ENCODE measurements at regions not wholly inside any gene's neighbourhood (a gene's known extent, or its start where the extent isn't known, plus 50 kb on each side); places are given as distances from the start of the nearest gene placed in this dataset.

DNA sequence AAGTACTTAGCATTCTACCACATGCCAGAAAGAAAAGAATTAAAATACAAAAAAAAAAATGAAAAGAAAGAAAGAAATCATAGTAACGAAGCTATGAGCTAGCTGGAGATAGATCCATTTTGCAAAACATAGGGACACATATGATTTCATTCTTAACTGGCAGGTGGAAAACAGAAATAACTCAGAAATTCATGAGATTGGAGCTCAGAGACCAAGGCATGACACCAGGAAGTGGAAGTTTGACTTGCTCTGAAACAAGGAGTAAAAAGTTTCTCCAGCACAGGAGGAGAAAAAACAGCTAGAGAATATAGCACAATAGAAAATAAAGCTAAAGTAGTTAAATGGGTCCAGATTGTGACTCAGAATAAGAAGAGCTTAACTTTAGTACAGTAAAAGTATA, 278.1 kb downstream of the ZEB2 start:
- no peak for DNase-seq (ENCODE audit: low spot score)

DNA sequence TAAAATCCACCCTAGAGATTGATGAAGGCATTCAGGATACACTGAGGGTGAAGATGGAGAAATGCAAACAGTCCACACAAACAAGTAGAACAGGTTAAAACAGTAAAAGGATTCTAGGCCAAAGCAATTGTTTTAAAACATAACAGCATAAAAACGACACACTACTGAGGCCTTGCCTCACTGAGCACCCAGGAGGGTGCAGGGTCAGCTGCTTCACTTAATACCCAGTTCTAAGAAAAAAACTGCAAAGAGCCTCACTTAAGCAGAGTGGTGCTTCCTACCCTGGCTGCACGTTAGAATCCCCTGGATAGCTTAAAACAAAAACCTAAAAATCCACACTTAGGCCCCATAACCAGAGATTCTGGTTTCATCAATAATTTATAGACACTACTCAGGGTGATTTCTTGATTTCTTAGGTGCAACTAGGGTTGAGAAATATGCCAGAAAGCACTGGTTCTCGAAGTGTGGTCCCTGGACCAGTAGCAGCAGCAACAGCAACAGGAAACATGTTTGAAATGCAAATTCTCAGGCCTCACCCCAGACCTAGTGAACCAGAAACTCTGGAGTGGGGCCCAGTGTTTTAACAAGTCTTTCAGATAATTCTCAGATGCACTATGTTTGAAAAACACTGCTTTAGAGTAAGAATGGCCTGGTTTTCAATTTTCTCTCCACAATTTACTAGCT, 279.1 kb downstream of the ZEB2 start:
- DNase-seq (ENCODE audit: low spot score), result no peak

DNA sequence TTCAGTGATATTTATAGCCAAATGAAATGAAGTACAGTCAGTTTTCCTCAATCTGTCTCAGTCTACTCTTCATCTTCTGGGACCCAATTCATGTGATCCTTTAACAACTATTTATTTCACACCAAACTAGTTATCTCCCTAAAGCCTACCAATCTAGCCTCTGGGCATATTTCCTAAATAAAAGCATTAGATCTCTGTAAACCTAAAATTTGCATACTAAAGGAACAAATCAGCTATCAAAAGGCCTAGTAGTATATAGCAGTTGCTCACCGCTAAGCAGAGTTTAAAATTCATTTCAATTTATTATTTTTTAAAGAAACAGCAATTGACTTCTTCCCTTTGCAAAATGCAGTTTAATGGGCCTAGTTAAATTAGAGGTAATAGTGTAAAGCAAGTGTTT, 280.2 kb downstream of the ZEB2 start:
- DNase-seq (ENCODE audit: low spot score), result no peak

DNA sequence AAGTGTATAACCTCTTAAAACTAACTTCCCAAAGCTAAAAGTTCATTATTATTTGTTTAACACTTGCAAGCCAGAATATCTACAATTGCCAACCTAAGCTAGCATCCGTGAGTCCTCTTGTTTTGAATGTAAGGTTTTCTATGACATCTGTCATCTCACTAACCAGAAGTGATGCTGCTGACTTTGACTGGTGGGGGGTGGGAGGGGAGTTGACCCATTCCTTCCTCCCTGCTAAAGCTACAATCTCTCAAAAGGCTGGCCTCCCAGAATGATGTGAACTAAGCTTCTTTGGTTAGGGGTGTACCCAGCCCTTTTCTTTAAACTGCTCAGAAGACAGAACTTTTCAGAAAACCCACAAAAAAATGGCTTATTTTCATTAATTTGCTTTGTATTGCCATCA, 280.6 kb downstream of the ZEB2 start:
- DNase-seq (ENCODE audit: low spot score), result no peak

DNA sequence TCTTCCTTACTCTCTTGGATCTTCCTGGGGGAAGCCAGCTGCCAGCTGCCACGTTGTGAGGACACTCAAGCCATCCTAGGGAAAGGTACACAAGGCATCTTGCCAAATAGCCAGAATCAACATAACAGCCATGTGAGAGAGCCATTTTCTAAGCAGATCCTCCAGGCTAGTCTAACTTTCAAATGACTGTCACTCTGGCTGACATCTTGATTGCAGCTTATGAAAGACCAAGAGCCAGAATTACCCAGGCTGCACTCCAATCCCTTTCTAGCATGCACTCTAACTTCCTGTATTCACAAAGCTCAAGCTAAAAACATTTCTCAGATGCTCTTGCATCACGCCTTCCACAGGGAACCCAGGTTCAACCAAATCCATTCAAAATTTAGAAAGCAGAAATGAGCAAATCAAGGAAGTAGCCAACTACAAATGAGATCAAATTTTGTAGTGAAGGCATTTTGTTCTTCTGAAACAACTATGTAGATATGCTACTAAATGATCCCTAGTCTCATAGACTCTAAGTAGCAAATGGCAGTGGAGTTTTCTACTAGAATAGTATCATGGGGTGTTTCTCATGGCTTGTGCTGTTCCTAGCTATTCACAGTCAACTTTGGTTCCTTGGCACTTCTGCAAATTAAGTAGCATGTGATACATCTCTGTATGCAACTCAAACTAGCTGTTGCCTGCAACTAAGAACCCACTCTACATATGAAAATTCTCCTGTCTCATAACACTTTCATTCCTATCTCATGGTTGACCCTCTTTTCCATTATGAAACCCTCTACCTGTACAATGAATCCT, 281.9 kb downstream of the ZEB2 start:
- DNase-seq (ENCODE audit: low spot score), result no peak

DNA sequence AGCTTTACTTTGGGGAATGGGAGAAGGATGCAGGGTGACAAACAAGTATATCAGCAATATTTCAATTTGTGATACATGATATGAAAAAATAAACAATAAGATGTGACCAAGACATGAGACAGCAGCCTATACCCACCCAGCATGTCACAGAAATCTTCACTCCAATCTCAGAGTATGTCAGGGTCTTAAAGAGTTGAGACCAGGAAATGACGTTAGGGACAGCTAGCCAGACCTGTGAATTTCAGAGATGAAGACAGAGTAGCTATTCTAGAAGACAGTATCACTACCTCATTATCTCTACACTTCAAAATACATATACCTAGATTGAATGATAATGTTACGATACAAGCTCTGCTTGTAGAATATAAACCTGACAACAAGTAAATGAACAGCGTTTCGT, 282.8 kb downstream of the ZEB2 start:
- no peak for DNase-seq (ENCODE audit: low spot score)

DNA sequence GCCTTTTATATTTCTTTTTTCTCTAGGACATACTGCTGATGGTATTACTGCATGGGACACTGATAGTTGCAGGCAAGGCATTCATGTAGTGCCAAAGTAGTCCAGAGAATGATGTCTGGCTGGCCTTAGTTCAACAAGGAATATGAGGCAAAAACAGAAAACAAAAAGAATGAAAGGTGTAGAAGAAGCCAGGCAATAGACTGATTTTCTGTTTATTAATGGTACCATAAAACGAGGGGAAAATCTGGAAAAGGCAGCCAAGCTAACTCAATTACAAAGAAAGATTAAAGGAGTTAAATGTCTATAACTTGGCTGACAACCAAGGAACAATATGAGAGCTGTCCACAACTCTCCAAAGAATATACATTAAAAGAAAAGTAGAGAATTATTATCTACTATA, 284.9 kb downstream of the ZEB2 start:
- no peak for DNase-seq (ENCODE audit: low spot score)

DNA sequence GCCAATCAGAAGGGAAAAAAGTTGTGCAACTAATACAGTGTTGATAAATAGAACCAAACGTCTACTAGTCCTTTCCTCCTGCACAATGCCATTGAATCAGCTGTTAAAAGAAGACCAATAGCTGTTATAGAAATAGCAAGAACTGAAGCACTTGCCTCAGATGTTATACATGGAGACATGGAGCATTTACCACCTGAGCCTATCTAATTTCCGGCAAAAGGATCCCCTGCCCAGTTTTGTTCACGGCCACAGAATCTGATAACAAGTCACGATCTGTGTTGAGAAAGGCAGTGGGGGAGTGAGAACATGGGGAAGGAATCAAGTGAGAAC, 285.4 kb downstream of the ZEB2 start:
- no peak for DNase-seq (ENCODE audit: low spot score)

DNA sequence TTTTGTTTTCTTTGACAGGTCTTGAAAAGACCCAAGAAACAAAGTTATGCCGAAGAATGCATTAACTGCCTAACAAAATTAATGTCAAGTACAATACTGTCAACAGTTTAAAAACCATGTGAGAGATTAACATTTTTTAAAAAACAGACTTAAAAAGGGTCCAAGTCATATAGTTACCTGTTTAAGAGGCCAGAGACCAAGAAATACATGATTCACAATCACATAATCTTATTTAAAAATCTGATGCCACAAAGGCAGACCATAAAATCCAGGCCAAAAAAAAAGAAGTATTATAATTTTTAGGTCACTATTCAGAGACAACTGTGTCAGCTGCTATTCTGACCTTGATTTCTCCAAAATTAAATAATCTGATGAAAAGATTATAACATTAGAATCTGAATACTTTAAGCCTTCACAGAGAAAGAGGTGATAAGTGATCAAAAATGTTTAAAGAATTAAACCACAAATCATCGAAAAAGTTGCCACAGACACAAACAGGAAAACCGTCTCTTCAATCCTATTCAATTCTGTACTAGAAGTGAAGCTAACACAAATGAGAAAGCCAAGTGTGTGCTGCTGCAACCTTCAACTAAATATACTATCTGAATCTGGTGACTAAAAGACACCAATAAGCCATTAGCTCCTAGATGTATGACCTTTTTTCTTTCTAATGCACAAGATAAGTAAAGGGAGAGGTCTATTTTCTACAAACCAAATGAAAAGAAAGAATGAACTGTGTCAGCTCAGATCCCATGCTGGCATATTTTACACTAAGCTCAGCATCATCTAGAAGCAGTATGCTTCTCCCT, 286.0 kb downstream of the ZEB2 start:
- peak; percentile 26 for DNase-seq (ENCODE audit: low spot score)

DNA sequence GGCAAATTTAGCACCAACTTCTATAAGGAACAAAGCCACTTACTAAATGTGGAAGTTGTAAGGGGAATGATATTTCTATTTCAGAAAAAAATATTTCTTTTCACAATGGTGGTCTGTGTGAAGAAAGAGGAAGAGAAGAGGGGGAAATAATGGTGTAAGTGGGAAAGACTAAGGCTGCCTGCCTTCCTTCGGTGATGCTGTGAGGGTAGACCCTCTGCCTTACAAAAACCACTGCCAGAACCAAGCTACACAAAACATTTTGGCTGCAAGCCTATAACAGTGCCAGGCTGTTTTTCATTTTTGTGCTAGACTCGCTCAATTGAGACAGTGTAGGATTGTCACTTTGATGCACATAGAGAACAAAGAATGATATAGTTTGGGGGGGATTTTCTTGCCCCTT, 286.6 kb downstream of the ZEB2 start:
- DNase-seq (ENCODE audit: low spot score), result no peak

DNA sequence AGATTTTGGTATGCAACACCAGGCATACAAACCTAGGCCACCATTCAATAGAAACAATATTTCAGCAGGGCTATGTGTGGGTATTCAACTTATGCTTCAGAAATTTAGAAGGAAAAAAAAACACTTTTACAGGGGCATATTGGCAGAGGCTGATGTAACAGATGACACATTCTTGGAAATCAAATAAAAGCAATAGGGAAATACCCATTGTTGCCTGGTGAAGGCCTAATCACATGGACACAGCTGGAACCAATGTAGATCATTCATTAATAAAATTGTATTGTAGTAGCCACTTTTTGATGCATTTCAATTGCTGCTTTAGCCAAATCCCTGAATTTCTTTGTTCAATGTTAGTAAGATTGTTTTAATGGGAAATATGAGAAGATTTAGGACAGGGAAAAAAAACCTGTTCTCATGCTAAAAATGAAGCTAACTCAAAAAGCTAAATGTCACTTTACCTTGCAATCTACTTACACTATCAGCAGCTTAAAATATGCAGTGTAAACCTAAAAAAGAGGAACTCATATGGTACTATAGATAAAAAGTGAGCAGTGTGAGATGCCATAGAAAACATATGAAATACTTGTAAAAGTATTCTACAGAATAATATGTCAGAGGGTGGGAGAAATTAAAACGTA, 289.4 kb downstream of the ZEB2 start:
- DNase-seq (ENCODE audit: low spot score), result no peak

DNA sequence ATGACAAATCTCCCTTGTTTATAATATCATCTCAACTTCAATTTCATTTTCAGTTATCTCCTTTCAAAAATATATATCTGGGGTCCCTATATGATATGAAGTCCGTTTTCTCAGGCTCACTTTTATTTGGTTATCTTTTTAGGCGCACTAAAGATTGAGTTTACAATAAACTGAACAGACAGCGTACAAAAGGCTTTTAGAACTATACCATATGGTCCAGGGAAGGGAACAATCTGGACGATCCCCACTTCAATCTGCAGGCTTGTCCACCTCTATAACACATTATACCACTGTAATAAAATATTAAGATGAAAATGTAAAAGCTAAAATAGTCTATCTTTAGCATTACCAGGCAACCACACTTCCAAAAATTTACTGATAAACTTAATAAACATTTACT, 289.9 kb downstream of the ZEB2 start:
- no peak for DNase-seq (ENCODE audit: low spot score)

DNA sequence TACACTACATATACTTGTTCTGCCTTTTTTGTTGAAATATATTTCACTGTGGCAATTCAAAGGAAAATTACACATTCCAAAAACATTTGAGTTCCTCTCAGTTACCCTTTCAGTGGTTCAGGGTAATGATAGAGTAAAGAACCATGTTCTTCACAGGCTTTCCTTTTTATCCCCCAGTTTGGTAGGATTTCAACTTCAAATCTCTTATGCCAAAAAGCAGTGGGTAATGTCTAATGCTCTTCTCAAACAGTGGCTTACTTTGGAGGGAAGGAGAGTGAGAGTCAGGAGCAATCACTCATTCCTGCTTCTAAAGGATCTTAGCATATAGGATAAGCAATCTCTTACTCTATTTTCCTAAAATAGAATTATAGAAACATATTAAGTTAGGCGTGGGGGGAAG, 290.6 kb downstream of the ZEB2 start:
- DNase-seq (ENCODE audit: low spot score), result no peak

DNA sequence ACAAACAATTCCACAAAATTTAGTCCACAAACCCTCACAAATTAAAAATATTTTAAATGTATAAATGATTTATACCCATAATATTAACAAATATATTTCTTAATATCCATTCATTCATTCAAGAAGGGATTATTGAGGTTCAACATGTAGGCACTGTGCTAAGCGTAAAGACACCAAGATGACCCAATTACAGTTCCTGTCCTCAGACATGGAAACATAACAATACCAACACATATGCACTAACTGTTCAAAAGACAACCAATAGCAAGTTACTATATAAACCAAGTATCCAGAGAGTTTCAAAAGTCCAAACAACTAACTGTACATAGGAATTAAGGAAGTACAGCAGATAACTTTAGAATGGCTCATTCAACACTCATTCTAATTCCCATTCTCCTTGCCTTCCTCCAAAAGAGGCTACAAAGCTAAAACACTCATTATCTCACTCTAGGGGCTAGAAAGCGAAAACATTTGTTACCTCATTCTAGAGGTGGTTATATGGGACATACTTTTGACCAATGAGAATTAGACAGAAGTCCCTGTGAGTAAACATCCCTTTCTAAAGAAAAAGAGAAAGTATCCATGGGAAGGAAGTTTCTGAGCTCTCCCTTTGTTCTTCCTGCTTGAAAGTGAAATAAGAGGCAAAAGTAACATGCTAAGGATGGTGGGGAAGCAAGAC, 292.4 kb downstream of the ZEB2 start:
- no peak for DNase-seq (ENCODE audit: low spot score)

DNA sequence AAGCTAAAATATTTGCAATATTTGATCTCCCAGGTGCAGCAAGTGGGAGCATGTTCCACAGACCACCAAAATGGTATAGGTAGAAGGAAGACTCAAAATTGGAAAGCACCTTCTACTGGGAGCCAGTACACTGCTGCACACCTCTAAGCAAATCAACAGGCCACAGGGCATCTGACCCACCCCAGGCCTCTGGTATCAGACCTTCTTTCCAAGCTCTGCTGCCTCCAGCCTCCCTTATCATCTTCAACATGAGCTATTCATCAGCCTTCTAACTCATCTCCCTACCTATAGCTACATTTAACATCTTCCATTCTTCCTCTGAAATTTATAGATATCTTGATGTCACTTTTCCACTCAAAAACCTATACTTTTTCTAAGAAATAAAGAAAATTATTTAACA, 294.8 kb downstream of the ZEB2 start:
- DNase-seq (ENCODE audit: low spot score), result no peak

DNA sequence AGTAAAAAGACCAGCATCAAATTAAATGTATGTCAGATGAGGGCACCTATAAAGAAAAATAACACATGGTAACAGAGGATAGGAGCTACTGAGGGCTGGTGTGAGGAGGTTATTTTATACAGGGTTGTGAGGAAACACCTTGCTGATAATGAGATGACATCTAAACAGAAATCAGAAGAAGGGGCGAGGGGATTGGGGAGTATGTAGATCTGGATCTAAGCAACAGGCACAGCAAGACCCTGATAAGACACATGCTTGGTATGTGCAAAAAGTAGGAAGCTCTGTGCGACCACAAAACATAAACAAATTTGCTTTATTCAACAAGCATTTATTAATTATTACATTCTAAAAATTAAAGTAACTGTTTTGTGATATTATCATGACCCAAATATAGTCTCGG, 295.4 kb downstream of the ZEB2 start:
- DNase-seq (ENCODE audit: low spot score), result no peak

DNA sequence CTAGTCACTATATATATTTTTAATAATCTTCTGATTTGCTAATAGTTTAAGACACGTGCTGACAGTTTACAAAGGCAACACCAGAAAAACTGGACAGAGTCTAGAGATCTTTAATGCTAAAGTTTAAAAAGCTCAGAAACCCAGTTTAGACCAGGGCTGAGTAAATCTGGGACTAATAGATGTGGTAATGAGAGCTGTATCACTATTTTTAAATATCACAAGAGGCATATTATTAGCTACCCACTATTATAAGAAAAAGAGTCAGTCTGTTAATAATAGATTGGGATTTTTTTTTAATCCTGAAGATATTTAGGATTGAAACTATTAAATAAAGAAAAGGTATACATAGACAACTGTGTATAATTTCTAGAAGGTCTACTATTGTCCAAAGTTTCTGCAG, 299.9 kb downstream of the ZEB2 start:
- no peak for DNase-seq (ENCODE audit: low spot score)

DNA sequence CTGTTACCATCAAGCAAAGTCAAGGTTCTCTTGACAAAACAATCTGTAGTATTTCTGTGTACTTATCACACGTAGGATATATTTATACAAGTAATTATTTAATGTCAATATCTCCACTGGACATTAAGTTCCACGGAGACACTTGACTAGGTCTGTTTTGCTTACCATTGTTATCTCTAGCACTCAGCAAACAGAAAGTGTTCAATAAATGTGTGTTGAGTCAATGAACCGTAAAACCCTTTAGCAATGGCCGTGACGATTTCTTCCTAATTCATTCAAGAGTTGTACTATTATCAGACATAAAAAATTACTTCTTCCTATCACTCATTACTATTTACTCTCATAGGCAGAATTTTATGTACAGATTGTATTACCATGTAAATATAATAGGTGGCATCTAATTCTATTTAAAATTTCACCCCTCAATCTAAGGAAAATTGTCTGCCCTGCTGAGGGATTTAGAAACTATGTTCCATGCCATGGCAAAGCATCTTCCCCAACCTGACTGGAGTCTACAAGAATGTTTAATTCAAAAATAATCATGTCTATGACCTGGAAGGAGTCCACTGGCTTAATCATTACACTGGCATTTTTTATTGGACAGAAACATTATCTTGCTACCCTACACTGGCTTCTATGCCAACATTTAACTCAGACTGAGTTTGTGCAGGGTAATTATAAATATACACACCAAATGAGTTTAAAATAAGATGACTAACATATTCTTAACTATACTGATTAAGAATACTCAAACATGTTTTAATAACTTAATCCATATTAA, 301.9 kb downstream of the ZEB2 start:
- no peak for DNase-seq (ENCODE audit: low spot score)

DNA sequence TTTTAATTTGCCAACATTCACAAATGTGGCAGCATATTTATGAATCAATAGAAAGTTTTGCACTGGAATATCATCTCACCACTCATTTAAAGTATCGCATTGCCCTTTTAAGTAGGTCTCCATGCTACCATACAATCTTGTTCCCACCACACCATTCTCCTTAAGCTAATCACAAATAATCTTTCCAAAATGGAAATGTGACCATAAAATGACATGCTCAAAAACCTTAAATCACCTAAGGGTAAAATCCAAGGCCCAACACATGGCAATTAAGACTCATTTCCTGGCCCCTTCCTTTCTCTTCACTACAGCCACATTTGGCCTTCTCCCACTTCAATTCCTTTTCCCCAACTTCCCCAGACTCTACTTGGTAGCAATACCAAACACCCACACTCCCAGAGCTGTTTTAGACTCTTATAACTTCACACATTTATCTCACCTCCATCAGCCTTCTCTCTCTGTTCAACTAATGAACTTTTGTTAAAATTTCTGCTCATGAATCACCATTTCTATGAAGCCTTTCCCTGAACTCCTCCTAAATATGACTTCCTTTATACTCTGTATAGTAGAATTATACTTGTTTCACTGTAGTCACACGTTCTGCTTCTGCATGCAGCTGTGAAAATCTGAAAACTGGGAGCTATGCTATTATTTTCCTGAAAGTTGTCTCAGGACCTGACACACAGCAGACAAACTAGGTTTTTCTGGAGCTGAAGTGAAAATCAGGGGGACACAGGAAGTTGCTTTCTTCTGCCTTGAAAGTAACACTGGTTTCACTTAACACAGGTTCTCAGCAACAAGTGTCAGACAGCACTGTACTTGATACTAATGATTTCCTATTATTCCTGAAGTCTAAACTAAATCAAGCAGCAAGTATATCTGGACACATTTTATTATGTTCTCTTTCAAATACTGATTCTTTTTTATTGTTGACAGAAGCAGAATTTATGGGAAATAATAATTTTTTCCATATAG, 303.9 kb downstream of the ZEB2 start:
- DNase-seq (ENCODE audit: low spot score), result no peak

DNA sequence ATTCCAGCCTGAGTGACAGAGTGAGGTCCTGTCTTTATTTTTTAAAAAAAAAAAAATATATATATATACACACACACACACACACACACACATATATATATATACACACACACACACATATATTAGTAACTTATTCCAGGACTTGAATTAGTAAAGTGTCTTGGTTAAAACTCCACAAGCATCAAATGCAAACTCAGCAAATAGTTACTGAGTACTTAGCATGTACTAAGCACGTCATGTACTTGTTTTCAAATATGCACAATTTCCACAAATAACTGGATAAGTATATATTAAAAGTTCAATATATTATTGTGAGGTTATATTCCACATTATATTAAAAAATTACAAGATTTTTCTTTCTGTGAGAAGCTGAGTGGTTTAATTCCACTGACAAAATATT, 304.7 kb downstream of the ZEB2 start:
- DNase-seq (ENCODE audit: low spot score), result no peak
